ENCODE measurements at regions not wholly inside any gene's neighbourhood (a gene's known extent, or its start where the extent isn't known, plus 50 kb on each side); places are given as distances from the start of the nearest gene placed in this dataset.
"Not testable (repeated sequence)": the region's sequence is repeated elsewhere in the genome, so short reads cannot be mapped to it uniquely, and the experiment has no call there.

DNA sequence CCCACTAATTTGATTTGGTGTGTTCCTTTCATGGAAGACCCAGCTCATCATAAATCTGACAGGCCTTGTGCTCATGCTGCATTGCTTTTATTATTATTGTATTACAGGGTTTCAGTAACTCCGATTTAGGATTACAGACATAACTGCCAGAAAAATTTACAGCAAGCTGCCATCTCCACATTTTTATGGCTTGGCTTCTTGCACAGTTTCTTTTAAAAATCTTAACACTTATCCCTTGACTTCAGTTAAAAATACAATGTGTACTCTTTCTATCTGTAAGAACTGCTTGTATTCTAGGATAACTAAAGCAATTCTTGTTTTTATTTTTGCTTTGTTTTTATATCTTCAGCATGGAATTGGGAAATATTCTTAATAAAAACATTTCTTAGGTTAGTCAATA lies 612.2 kb downstream of the DIPK2A start:
- intact Hi-C loops (cut with DNase I; ENCODE audit: low total_unique reads): no loop called here
- no peak overlapping the region for H3K4me3 ChIP-seq (ENCODE audit: low read depth, poor library complexity, severe bottlenecking)
- TF ChIP-seq, protein P1, sequence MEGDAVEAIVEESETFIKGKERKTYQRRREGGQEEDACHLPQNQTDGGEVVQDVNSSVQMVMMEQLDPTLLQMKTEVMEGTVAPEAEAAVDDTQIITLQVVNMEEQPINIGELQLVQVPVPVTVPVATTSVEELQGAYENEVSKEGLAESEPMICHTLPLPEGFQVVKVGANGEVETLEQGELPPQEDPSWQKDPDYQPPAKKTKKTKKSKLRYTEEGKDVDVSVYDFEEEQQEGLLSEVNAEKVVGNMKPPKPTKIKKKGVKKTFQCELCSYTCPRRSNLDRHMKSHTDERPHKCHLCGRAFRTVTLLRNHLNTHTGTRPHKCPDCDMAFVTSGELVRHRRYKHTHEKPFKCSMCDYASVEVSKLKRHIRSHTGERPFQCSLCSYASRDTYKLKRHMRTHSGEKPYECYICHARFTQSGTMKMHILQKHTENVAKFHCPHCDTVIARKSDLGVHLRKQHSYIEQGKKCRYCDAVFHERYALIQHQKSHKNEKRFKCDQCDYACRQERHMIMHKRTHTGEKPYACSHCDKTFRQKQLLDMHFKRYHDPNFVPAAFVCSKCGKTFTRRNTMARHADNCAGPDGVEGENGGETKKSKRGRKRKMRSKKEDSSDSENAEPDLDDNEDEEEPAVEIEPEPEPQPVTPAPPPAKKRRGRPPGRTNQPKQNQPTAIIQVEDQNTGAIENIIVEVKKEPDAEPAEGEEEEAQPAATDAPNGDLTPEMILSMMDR (IDR thresholded peaks at IDR 0.05): no peak
- no peak for TF ChIP-seq POLR2A (IDR thresholded peaks at IDR 0.05)
- DNase-seq (ENCODE audit: low spot score in 2 of 2): no peak
- 51 to 52% methylated on average over 1 of the region's 1 CpG for WGBS, 2 donors

DNA sequence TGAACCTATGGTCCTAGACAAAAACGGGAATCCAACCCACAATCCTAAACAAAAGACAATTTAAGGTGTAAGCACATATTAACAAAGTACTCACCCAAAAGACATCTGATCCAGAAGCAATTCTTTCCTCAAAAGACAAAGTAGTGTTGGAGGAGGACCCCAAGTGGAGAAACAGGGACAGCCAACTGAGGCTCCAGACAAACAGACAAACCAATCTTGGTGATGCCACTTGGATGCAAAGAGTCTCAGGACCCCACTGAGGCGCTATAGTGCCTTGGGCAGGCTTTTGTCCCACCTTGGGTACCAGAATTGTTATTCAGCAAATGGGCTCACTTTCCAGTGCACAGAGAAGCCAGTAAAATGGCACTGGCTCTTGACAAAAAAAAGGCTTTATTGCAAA lies 613.8 kb downstream of the DIPK2A start:
- no peak for DNase-seq (ENCODE audit: low spot score in 2 of 2)
- WGBS, 2 donors: 97 to 98% methylated on average over 2 of the region's 2 CpGs
- no peak overlapping the region for H3K4me3 ChIP-seq (ENCODE audit: low read depth, poor library complexity, severe bottlenecking)
- no peak for TF ChIP-seq POLR2A (IDR thresholded peaks at IDR 0.05)
- TF ChIP-seq, protein P1 (IDR thresholded peaks at IDR 0.05): no peak
- intact Hi-C loops (cut with DNase I; ENCODE audit: low total_unique reads): no loop called here

DNA sequence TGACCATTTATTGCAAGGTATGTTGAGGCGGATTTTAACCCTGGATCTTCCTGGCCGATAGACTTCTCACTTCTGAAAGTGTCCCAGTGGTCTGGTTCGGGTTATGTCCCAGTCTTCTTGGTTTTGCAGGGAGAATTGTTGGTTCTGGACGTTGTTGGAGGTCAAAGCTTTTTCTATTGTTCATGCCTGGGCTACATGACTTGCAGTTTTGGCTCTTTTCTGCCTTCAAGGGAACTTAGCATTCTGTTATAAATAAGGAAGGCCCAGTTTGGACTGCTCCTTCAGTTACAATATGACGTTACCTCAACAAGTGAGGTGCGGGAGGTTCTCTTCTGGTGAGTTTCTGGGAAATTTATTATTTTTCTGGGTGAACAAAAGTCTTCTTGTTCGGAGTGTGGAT lies 614.3 kb downstream of the DIPK2A start:
- DNase-seq (ENCODE audit: low spot score in 2 of 2): no peak
- intact Hi-C loops (cut with DNase I; ENCODE audit: low total_unique reads): no loop called here
- 90 to 92% methylated on average over 7 of the region's 7 CpGs for WGBS, 2 donors
- TF ChIP-seq, protein P1 (IDR thresholded peaks at IDR 0.05): no peak
- TF ChIP-seq POLR2A (IDR thresholded peaks at IDR 0.05): no peak
- H3K4me3 ChIP-seq (ENCODE audit: low read depth, poor library complexity, severe bottlenecking): no peak overlapping the region

DNA sequence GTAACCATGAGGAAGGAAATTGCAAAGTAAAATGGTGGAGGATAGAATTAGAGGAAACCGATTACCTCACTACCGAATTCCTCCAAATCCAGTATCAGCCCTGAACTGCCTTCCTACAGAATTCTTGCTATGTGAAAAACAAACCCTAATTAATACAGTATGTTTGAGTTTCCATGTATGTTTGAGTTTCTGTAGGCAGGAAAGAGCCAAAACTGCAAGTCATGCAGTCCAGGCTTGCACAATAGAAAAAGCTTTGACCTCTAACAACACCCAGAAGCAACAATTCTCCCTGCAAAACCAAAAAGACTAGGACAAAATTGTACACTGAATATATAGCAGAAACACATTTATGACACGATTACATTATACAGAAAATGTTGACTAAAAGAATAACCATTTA lies 614.8 kb downstream of the DIPK2A start:
- no peak overlapping the region for H3K4me3 ChIP-seq (ENCODE audit: low read depth, poor library complexity, severe bottlenecking)
- DNase-seq (ENCODE audit: low spot score in 2 of 2): no peak
- WGBS, 2 donors: 70 to 73% methylated on average over 3 of the region's 3 CpGs
- TF ChIP-seq POLR2A (IDR thresholded peaks at IDR 0.05): no peak
- TF ChIP-seq, protein P1 (IDR thresholded peaks at IDR 0.05): no peak
- intact Hi-C loops (cut with DNase I; ENCODE audit: low total_unique reads): no loop called here

DNA sequence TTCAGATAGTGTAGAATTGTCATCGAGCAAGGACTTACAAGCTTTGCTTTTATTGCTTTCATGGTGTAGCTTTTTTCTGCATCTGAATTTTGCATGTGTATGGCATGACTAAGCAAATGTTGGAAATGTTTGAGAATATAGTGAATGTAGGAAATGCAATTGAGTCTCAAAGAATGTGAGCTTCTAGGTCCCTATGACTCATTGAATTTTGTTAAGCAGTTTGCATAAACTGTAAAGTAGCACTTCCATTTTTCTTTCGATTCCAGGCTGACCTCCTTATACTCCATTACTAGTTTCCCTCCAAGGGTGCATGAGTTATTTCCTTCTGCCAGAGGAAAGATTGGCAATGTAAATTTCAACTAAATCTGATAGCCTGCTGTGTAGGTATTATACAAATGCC lies 619.2 kb downstream of the DIPK2A start:
- TF ChIP-seq POLR2A (IDR thresholded peaks at IDR 0.05): no peak
- TF ChIP-seq, protein P1 (IDR thresholded peaks at IDR 0.05): no peak
- DNase-seq (ENCODE audit: low spot score in 2 of 2): no peak
- H3K4me3 ChIP-seq (ENCODE audit: low read depth, poor library complexity, severe bottlenecking): no peak overlapping the region
- intact Hi-C loops (cut with DNase I; ENCODE audit: low total_unique reads): no loop called here
- 62 to 70% methylated on average over 2 of the region's 2 CpGs for WGBS, 2 donors

DNA sequence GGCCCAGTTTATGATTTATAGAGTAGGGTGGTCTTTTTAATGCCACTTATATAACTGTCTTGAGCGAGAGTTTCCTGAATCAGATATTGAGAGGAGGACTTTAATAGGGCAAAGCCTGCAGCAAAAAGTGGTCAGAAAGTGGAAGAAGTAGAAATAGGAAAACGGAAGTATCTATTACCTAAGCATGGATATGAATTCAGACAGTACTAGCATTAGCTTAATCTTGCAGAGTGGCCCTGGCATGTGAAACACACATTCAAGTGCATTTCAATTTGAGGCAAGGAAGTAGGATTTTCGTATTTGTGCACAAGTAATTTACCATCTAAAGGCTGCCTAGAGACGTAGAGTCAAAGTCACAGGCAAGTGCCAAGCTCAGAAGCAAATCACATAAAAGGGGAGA lies 622.3 kb downstream of the DIPK2A start:
- intact Hi-C loops (cut with DNase I; ENCODE audit: low total_unique reads): no loop called here
- 81 to 88% methylated on average over 4 of the region's 4 CpGs for WGBS, 2 donors
- TF ChIP-seq, protein P1 (IDR thresholded peaks at IDR 0.05): no peak
- no peak for TF ChIP-seq POLR2A (IDR thresholded peaks at IDR 0.05)
- no peak overlapping the region for H3K4me3 ChIP-seq (ENCODE audit: low read depth, poor library complexity, severe bottlenecking)
- no peak for DNase-seq (ENCODE audit: low spot score in 2 of 2)

DNA sequence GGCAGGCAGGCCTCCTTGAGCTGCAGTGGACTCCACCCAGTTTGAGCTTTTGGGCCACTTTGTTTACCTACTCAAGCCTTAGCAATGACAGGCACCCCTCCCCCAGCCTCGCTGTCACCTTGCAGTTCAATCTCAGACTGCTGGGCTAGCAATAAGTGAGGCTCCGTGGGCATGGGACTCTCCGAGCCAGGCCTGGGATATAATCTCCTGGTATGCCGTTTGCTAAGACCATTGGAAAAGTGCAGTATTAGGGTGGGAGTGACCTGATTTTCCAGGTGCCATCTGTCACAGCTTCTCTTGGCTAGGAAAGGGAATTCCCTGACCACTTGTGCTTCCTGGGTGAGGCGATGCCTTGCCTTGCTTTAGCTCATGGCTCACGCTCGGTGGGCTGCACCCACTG lies 648.6 kb downstream of the DIPK2A start:
- intact Hi-C loops (cut with DNase I; ENCODE audit: low total_unique reads); DNase-seq (ENCODE audit: low spot score in 2 of 2); H3K4me3 ChIP-seq (ENCODE audit: low read depth, poor library complexity, severe bottlenecking): not testable (repeated sequence)
- 89 to 92% methylated on average over 7 of the region's 7 CpGs for WGBS, 2 donors

All from lower leg skin (tissue), 4 donors.